ENCODE measurements at regions not wholly inside any gene's neighbourhood (a gene's known extent, or its start where the extent isn't known, plus 50 kb on each side); places are given as distances from the start of the nearest gene placed in this dataset.

DNA sequence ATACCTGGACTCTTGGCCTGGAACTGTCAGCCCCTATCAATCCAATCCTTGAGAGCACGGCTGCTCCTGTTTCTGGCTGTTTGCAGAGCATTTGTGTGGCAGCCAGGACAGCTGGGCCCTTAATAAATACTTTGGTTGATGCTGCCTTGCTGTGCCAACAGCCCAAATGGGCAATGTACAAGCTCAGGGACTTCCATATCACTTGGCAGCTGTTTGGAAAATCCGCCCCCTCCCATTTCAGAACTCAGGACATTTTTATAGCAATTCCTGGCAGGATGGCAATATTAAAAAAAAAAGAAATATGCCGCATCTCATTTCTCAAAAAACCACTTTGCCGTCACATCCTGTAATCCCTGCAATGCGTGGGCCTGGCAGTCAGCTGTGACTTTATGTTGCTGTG lies 218.9 kb downstream of the HS3ST1 start (continued):
- TF ChIP-seq, protein P1, sequence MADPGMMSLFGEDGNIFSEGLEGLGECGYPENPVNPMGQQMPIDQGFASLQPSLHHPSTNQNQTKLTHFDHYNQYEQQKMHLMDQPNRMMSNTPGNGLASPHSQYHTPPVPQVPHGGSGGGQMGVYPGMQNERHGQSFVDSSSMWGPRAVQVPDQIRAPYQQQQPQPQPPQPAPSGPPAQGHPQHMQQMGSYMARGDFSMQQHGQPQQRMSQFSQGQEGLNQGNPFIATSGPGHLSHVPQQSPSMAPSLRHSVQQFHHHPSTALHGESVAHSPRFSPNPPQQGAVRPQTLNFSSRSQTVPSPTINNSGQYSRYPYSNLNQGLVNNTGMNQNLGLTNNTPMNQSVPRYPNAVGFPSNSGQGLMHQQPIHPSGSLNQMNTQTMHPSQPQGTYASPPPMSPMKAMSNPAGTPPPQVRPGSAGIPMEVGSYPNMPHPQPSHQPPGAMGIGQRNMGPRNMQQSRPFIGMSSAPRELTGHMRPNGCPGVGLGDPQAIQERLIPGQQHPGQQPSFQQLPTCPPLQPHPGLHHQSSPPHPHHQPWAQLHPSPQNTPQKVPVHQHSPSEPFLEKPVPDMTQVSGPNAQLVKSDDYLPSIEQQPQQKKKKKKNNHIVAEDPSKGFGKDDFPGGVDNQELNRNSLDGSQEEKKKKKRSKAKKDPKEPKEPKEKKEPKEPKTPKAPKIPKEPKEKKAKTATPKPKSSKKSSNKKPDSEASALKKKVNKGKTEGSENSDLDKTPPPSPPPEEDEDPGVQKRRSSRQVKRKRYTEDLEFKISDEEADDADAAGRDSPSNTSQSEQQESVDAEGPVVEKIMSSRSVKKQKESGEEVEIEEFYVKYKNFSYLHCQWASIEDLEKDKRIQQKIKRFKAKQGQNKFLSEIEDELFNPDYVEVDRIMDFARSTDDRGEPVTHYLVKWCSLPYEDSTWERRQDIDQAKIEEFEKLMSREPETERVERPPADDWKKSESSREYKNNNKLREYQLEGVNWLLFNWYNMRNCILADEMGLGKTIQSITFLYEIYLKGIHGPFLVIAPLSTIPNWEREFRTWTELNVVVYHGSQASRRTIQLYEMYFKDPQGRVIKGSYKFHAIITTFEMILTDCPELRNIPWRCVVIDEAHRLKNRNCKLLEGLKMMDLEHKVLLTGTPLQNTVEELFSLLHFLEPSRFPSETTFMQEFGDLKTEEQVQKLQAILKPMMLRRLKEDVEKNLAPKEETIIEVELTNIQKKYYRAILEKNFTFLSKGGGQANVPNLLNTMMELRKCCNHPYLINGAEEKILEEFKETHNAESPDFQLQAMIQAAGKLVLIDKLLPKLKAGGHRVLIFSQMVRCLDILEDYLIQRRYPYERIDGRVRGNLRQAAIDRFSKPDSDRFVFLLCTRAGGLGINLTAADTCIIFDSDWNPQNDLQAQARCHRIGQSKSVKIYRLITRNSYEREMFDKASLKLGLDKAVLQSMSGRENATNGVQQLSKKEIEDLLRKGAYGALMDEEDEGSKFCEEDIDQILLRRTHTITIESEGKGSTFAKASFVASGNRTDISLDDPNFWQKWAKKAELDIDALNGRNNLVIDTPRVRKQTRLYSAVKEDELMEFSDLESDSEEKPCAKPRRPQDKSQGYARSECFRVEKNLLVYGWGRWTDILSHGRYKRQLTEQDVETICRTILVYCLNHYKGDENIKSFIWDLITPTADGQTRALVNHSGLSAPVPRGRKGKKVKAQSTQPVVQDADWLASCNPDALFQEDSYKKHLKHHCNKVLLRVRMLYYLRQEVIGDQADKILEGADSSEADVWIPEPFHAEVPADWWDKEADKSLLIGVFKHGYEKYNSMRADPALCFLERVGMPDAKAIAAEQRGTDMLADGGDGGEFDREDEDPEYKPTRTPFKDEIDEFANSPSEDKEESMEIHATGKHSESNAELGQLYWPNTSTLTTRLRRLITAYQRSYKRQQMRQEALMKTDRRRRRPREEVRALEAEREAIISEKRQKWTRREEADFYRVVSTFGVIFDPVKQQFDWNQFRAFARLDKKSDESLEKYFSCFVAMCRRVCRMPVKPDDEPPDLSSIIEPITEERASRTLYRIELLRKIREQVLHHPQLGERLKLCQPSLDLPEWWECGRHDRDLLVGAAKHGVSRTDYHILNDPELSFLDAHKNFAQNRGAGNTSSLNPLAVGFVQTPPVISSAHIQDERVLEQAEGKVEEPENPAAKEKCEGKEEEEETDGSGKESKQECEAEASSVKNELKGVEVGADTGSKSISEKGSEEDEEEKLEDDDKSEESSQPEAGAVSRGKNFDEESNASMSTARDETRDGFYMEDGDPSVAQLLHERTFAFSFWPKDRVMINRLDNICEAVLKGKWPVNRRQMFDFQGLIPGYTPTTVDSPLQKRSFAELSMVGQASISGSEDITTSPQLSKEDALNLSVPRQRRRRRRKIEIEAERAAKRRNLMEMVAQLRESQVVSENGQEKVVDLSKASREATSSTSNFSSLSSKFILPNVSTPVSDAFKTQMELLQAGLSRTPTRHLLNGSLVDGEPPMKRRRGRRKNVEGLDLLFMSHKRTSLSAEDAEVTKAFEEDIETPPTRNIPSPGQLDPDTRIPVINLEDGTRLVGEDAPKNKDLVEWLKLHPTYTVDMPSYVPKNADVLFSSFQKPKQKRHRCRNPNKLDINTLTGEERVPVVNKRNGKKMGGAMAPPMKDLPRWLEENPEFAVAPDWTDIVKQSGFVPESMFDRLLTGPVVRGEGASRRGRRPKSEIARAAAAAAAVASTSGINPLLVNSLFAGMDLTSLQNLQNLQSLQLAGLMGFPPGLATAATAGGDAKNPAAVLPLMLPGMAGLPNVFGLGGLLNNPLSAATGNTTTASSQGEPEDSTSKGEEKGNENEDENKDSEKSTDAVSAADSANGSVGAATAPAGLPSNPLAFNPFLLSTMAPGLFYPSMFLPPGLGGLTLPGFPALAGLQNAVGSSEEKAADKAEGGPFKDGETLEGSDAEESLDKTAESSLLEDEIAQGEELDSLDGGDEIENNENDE (IDR thresholded peaks at IDR 0.05; ENCODE audit: insufficient replicate concordance, low read length) = no peak
- TF ChIP-seq ASH2L (IDR thresholded peaks at IDR 0.05; ENCODE audit: low read length) (no peak), POLR2AphosphoS5 (IDR thresholded peaks at IDR 0.05; ENCODE audit: low read depth, low read length) (no peak), BRCA1 (IDR thresholded peaks at IDR 0.05; ENCODE audit: low read depth, low read length) (no peak), KDM1A (IDR thresholded peaks at IDR 0.05; ENCODE audit: borderline replicate concordance, low read length) (no peak), ZNF274 (IDR thresholded peaks at IDR 0.05; ENCODE audit: borderline replicate concordance, extremely low read depth, low read length) (no peak), NANOG (IDR thresholded peaks at IDR 0.05; ENCODE audit: insufficient read depth, low read depth, low read length, poor library complexity, severe bottlenecking) (no peak)

All from H1 (cell line).